IPS-20b (cell line): ENCODE measurements at regions not wholly inside any gene's neighbourhood (a gene's known extent, or its start where the extent isn't known, plus 50 kb on each side); places are given as distances from the start of the nearest gene placed in this dataset.
A peak's percentile ranks its signal among the peaks of the same experiment; 100 is the strongest.
"Not testable (repeated sequence)": the region's sequence is repeated elsewhere in the genome, so short reads cannot be mapped to it uniquely, and the experiment has no call there.

Experiments
- H3K27ac ChIP-seq: one replicate; pipeline ENCODE4 v1.5.1; 2013; ENCODE audit warnings: low read length
- H3K27me3 ChIP-seq: 2 replicates; pipeline ENCODE4 v1.6.1; 2013; ENCODE audit warnings: mild to moderate bottlenecking, low read length, inconsistent platforms; ENCODE audit not compliant: insufficient read depth
- H3K36me3 ChIP-seq: 2 replicates; pipeline ENCODE4 v1.6.1; 2013; ENCODE audit warnings: low read depth, mild to moderate bottlenecking, inconsistent platforms, low read length, moderate library complexity; ENCODE audit not compliant: insufficient read depth
- H3K4me1 ChIP-seq: 2 replicates; pipeline ENCODE4 v1.6.1; 2013; ENCODE audit warnings: mild to moderate bottlenecking, control low read depth, inconsistent platforms, low read length, moderate library complexity; ENCODE audit not compliant: insufficient read depth
- H3K4me3 ChIP-seq: 2 replicates; pipeline ENCODE4 v1.5.1; 2013; ENCODE audit warnings: mild to moderate bottlenecking, low read length, inconsistent platforms
- H3K9ac ChIP-seq: 2 replicates; pipeline ENCODE4 v1.6.1; 2013; ENCODE audit warnings: low read depth, mild to moderate bottlenecking, inconsistent platforms, low read length, moderate library complexity
- H3K9me3 ChIP-seq: 2 replicates; pipeline ENCODE4 v1.6.1; 2013; ENCODE audit warnings: mild to moderate bottlenecking, low read depth, low read length, inconsistent platforms; ENCODE audit not compliant: insufficient read depth

GRCh38 chr4:75141162-75141561 is 208.2 kb downstream of the PARM1 start:
- Histone ChIP-seq H3K36me3 (no peaks in the 10 kb centered on the region), H3K27me3 (no peaks in the 10 kb centered on the region), H3K4me3 (no peak overlapping the region), H3K9me3 (no peaks in the 10 kb centered on the region), H3K27ac (no peak overlapping the region), H3K4me1 (0 out of 2 replicates have a peak, but pooled peaks cover 3% of the 10 kb centered on the region), H3K9ac (no peak overlapping the region)

- no peaks in the 10 kb centered on the region for H3K27me3 ChIP-seq
- H3K9ac ChIP-seq: no peak overlapping the region
- H3K4me3 ChIP-seq: no peak overlapping the region
- H3K4me1 ChIP-seq: no peaks in the 10 kb centered on the region
- H3K36me3 ChIP-seq: no peaks in the 10 kb centered on the region
- no peak overlapping the region for H3K27ac ChIP-seq
- no peaks in the 10 kb centered on the region for H3K9me3 ChIP-seq
Observed at GRCh38 chr4:75137302-75137701, 204.4 kb downstream of the PARM1 start.

GRCh38 chr4:75135068-75135825 is 202.3 kb downstream of the PARM1 start:
- H3K9ac ChIP-seq: no peak overlapping the region
- no peaks in the 10 kb centered on the region for H3K36me3 ChIP-seq
- H3K27ac ChIP-seq: no peak overlapping the region
- H3K27me3 ChIP-seq: no peaks in the 10 kb centered on the region
- no peaks in the 10 kb centered on the region for H3K4me1 ChIP-seq
- no peaks in the 10 kb centered on the region for H3K9me3 ChIP-seq
- no peak overlapping the region for H3K4me3 ChIP-seq

- not testable (repeated sequence) for H3K36me3 ChIP-seq, H3K27ac ChIP-seq, H3K27me3 ChIP-seq, H3K9me3 ChIP-seq, H3K4me1 ChIP-seq
- H3K4me3 ChIP-seq: peak overlapping the region; percentile 61
- peak overlapping the region; percentile 67; the same call in 1 of the 2 replicates for H3K9ac ChIP-seq
Observed at GRCh38 chr4:75126870-75127269, 194.0 kb downstream of the PARM1 start.

- peak overlapping the region; percentile 61; the same call in 1 of the 2 replicates for H3K4me3 ChIP-seq
- no peaks in the 10 kb centered on the region for H3K9me3 ChIP-seq
- H3K36me3 ChIP-seq: no peaks in the 10 kb centered on the region; the same call in 1 of the 2 replicates
- peak overlapping the region; percentile 67; the same call in 1 of the 2 replicates for H3K9ac ChIP-seq
- peaks cover 3% of the 10 kb centered on the region; the same call in 1 of the 2 replicates for H3K4me1 ChIP-seq
- H3K27me3 ChIP-seq: no peaks in the 10 kb centered on the region
- H3K27ac ChIP-seq: peak overlapping the region; percentile 8
Observed at GRCh38 chr4:75126058-75126457, 193.1 kb downstream of the PARM1 start.

GRCh38 chr4:75122424-75123014 is 189.6 kb downstream of the PARM1 start:
- H3K9ac ChIP-seq: no peak overlapping the region
- peaks cover 3% of the 10 kb centered on the region for H3K36me3 ChIP-seq
- H3K4me1 ChIP-seq: peaks cover 3% of the 10 kb centered on the region; the same call in 1 of the 2 replicates
- no peaks in the 10 kb centered on the region for H3K27me3 ChIP-seq
- H3K9me3 ChIP-seq: no peaks in the 10 kb centered on the region
- no peak overlapping the region for H3K27ac ChIP-seq
- H3K4me3 ChIP-seq: no peak overlapping the region

- Histone ChIP-seq H3K36me3 (peaks cover 3% of the 10 kb centered on the region), H3K27ac (no peak overlapping the region), H3K27me3 (no peaks in the 10 kb centered on the region), H3K4me3 (no peak overlapping the region), H3K4me1 (no peaks in the 10 kb centered on the region), H3K9me3 (no peaks in the 10 kb centered on the region), H3K9ac (no peak overlapping the region)
Observed at GRCh38 chr4:75118739-75119138, 185.8 kb downstream of the PARM1 start.

- Histone ChIP-seq H3K4me3 (no peak overlapping the region), H3K4me1 (no peaks in the 10 kb centered on the region), H3K9me3 (no peaks in the 10 kb centered on the region), H3K27me3 (no peaks in the 10 kb centered on the region), H3K27ac (no peak overlapping the region), H3K9ac (no peak overlapping the region), H3K36me3 (no peaks in the 10 kb centered on the region)
Observed at GRCh38 chr4:75110061-75110460, 177.1 kb downstream of the PARM1 start.

- H3K4me3 ChIP-seq: no peak overlapping the region
- H3K27me3 ChIP-seq: no peaks in the 10 kb centered on the region
- no peaks in the 10 kb centered on the region for H3K9me3 ChIP-seq
- H3K9ac ChIP-seq: no peak overlapping the region
- H3K27ac ChIP-seq: no peak overlapping the region
- no peaks in the 10 kb centered on the region for H3K36me3 ChIP-seq
- no peaks in the 10 kb centered on the region for H3K4me1 ChIP-seq
Observed at GRCh38 chr4:75107755-75108612, 175.1 kb downstream of the PARM1 start.

GRCh38 chr4:75102787-75103085 is 169.8 kb downstream of the PARM1 start:
- Histone ChIP-seq H3K36me3 (no peaks in the 10 kb centered on the region), H3K4me1 (no peaks in the 10 kb centered on the region), H3K9ac (no peak overlapping the region), H3K27ac (no peak overlapping the region), H3K27me3 (no peaks in the 10 kb centered on the region), H3K4me3 (no peak overlapping the region), H3K9me3 (no peaks in the 10 kb centered on the region)

GRCh38 chr4:75101906-75102786 is 169.2 kb downstream of the PARM1 start:
- Histone ChIP-seq H3K9ac (no peak overlapping the region), H3K9me3 (no peaks in the 10 kb centered on the region), H3K36me3 (no peaks in the 10 kb centered on the region), H3K4me3 (no peak overlapping the region), H3K4me1 (no peaks in the 10 kb centered on the region), H3K27ac (no peak overlapping the region), H3K27me3 (no peaks in the 10 kb centered on the region)
